ENCODE measurements at regions not wholly inside any gene's neighbourhood (a gene's known extent, or its start where the extent isn't known, plus 50 kb on each side); places are given as distances from the start of the nearest gene placed in this dataset.

DNA sequence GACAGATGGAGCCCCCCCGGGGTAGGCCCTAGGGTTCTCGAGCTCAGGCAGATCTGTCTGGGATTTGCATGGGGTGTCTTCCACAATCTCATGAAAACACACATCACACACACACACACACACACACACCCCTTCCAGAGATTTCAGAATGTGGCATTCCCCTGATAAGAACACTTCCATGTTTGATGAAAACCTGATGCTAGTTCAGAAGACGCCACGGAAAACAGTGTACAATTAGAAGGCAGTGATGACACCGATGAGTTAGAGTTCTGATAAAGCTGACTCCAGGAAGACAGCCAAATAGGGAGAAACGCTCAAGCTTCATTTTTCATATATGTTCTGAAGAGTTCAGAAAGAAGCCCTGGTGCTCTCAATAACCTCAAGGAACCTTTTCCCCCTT, 438.7 kb upstream of the JARID2 start (continued):
- TF ChIP-seq, protein P1, sequence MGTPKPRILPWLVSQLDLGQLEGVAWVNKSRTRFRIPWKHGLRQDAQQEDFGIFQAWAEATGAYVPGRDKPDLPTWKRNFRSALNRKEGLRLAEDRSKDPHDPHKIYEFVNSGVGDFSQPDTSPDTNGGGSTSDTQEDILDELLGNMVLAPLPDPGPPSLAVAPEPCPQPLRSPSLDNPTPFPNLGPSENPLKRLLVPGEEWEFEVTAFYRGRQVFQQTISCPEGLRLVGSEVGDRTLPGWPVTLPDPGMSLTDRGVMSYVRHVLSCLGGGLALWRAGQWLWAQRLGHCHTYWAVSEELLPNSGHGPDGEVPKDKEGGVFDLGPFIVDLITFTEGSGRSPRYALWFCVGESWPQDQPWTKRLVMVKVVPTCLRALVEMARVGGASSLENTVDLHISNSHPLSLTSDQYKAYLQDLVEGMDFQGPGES (IDR thresholded peaks at IDR 0.05; ENCODE audit: low read depth, low read length), result no peak
- TF ChIP-seq FOXJ3 (CRISPR knock-in tag; IDR thresholded peaks at IDR 0.05), result no peak

DNA sequence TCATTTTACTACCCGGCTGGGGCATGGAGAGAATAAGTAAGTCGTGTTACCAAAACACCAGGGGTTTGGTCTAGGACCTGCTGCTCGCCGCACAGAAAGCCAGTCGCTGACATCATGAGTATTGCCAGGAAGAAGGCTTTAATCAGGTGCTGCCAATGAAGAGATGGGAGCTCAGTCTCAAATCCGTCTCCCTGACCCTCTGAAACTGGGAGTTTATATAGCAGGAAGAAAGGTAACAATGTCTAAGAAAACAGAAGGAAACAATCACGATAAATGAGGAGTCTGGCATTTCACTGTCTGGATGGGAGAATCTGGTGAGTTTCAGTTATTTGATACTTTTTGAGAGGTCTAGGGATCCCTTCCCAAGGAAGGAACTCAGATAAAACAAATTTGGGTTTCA, 437.9 kb upstream of the JARID2 start:
- no peak overlapping the region for H3K4me2 ChIP-seq
- H3K27ac ChIP-seq (ENCODE audit: low read depth in 2 of 2, low read length in 1 of 2), result no peak overlapping the region
- H3K9ac ChIP-seq, result no peak overlapping the region
- H3K9me2 ChIP-seq, result no peaks in the 10 kb centered on the region
- TF ChIP-seq RXRA (IDR thresholded peaks at IDR 0.05; ENCODE audit: borderline replicate concordance, low read depth), result no peak
- TF ChIP-seq RFX5 (IDR thresholded peaks at IDR 0.05; ENCODE audit: low read length), result no peak
- no peak for TF ChIP-seq GATA2 (CRISPR knock-in tag; IDR thresholded peaks at IDR 0.05)
- TF ChIP-seq NRF1 (IDR thresholded peaks at IDR 0.05; ENCODE audit: low read depth, low read length), result no peak
- TF ChIP-seq, protein P2, sequence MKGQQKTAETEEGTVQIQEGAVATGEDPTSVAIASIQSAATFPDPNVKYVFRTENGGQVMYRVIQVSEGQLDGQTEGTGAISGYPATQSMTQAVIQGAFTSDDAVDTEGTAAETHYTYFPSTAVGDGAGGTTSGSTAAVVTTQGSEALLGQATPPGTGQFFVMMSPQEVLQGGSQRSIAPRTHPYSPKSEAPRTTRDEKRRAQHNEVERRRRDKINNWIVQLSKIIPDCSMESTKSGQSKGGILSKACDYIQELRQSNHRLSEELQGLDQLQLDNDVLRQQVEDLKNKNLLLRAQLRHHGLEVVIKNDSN (IDR thresholded peaks at IDR 0.05; ENCODE audit: borderline replicate concordance, low read depth), result no peak
- no peaks in the 10 kb centered on the region for H3F3A ChIP-seq (replicated peaks; ENCODE audit: insufficient read depth)
- no peaks in the 10 kb centered on the region for H4K20me1 ChIP-seq (ENCODE audit: insufficient read depth)
- H3K27me3 ChIP-seq (ENCODE audit: insufficient read depth), result no peaks in the 10 kb centered on the region
- H2AFZ ChIP-seq (ENCODE audit: low read depth), result no peak overlapping the region
- peaks cover 0 to 16% of the 10 kb centered on the region in 2 experiments; a peak in 1 of 4 replicates for H3K4me1 ChIP-seq (ENCODE audit: control insufficient read depth in 1 of 2, insufficient read depth in 2 of 2, low read depth in 1 of 2, low read length in 1 of 2)
- no peaks in the 10 kb centered on the region for H3K36me3 ChIP-seq (replicated peaks in 1 of 2; ENCODE audit: control insufficient read depth in 1 of 2, insufficient read depth in 2 of 2, low read length in 1 of 2)
- ChIA-PET POLR2A (no interaction called here), CTCF (no interaction called here)
- DNase-seq, result no peak
- H3K4me3 ChIP-seq (ENCODE audit: low read depth in 2 of 2, low read length in 1 of 2), result no peak overlapping the region
- 62% methylated on average over 7 of the region's 7 CpGs for WGBS (ENCODE audit: low lambda C conversion rate)
- no peaks in the 10 kb centered on the region for H3K79me2 ChIP-seq (ENCODE audit: insufficient read depth)
- H3K9me3 ChIP-seq, result no peaks in the 10 kb centered on the region

DNA sequence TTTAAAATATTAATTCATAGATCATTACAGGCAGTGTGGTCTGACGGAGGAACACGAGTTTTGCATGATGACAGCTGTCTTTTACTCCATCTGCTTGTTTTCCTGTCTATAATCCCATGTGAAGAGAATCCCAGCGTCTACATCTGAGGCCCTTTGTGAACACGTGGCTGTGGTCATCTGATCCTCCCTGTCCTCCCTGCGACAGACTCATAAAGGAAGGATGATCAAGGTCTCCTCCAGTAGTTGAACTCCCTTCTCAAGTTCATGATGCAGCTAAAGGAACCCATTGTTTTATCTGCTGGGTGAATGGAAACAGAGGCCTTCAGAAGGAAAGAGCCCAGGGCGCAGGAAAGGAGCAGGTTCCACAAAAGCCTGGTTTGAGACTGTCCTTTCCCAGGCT, 435.8 kb upstream of the JARID2 start:
- no peaks in the 10 kb centered on the region for H3K79me2 ChIP-seq (ENCODE audit: insufficient read depth)
- H3K36me3 ChIP-seq (replicated peaks in 1 of 2; ENCODE audit: control insufficient read depth in 1 of 2, insufficient read depth in 2 of 2, low read length in 1 of 2), result no peaks in the 10 kb centered on the region
- H3K4me1 ChIP-seq (ENCODE audit: control insufficient read depth in 1 of 2, insufficient read depth in 2 of 2, low read depth in 1 of 2, low read length in 1 of 2), result peaks cover 0 to 1% of the 10 kb centered on the region in 2 experiments; a peak in 1 of 4 replicates
- WGBS (ENCODE audit: low lambda C conversion rate), result 56% methylated on average over 6 of the region's 6 CpGs
- H3F3A ChIP-seq (replicated peaks; ENCODE audit: insufficient read depth), result no peaks in the 10 kb centered on the region
- no peak overlapping the region for H3K27ac ChIP-seq (ENCODE audit: low read depth in 2 of 2, low read length in 1 of 2)
- H3K4me2 ChIP-seq, result no peak overlapping the region
- POLR2A ChIA-PET, result no interaction called here
- H3K9ac ChIP-seq, result no peak overlapping the region
- no peaks in the 10 kb centered on the region for H3K27me3 ChIP-seq (ENCODE audit: insufficient read depth)
- no peak overlapping the region for H2AFZ ChIP-seq (ENCODE audit: low read depth)
- no peaks in the 10 kb centered on the region for H3K9me3 ChIP-seq
- no peak overlapping the region for H3K4me3 ChIP-seq (ENCODE audit: low read depth in 2 of 2, low read length in 1 of 2)
- DNase-seq, result no peak
- no peaks in the 10 kb centered on the region for H4K20me1 ChIP-seq (ENCODE audit: insufficient read depth)
- no peaks in the 10 kb centered on the region for H3K9me2 ChIP-seq
- CTCF ChIA-PET, result no interaction called here
- TF ChIP-seq RFX5 (IDR thresholded peaks at IDR 0.05; ENCODE audit: low read length) (no peak), GABPA (IDR thresholded peaks at IDR 0.05; ENCODE audit: low read depth) (no peak), SMC3 (IDR thresholded peaks at IDR 0.05; ENCODE audit: low read depth, low read length) (no peak), EZH2phosphoT487 (IDR thresholded peaks at IDR 0.05; ENCODE audit: borderline replicate concordance, low read depth) (no peak), RAD21 (IDR thresholded peaks at IDR 0.05; ENCODE audit: low read length) (no peak), MEF2A (IDR thresholded peaks at IDR 0.05; ENCODE audit: borderline replicate concordance, low read depth) (no peak), SIN3A (IDR thresholded peaks at IDR 0.05; ENCODE audit: borderline replicate concordance, low read depth, low read length) (no peak), POLR2AphosphoS5 (IDR thresholded peaks at IDR 0.05; ENCODE audit: low read depth, low read length) (no peak), EP300 (IDR thresholded peaks at IDR 0.05; ENCODE audit: borderline replicate concordance in 1 of 2, low read depth in 1 of 2, low read length in 1 of 2) (no peak), GATA2 (CRISPR knock-in tag; IDR thresholded peaks at IDR 0.05) (no peak), JUND (IDR thresholded peaks at IDR 0.05) (no peak), TEAD4 (IDR thresholded peaks at IDR 0.05; ENCODE audit: borderline replicate concordance, insufficient read depth) (no peak)
- TF ChIP-seq, protein P3, sequence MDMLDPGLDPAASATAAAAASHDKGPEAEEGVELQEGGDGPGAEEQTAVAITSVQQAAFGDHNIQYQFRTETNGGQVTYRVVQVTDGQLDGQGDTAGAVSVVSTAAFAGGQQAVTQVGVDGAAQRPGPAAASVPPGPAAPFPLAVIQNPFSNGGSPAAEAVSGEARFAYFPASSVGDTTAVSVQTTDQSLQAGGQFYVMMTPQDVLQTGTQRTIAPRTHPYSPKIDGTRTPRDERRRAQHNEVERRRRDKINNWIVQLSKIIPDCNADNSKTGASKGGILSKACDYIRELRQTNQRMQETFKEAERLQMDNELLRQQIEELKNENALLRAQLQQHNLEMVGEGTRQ (IDR thresholded peaks at IDR 0.05; ENCODE audit: borderline replicate concordance, low read depth, low read length), result no peak
- TF ChIP-seq, protein P4, sequence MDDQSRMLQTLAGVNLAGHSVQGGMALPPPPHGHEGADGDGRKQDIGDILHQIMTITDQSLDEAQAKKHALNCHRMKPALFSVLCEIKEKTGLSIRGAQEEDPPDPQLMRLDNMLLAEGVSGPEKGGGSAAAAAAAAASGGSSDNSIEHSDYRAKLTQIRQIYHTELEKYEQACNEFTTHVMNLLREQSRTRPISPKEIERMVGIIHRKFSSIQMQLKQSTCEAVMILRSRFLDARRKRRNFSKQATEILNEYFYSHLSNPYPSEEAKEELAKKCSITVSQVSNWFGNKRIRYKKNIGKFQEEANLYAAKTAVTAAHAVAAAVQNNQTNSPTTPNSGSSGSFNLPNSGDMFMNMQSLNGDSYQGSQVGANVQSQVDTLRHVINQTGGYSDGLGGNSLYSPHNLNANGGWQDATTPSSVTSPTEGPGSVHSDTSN (IDR thresholded peaks at IDR 0.05), result no peak
- TF ChIP-seq, protein P5, sequence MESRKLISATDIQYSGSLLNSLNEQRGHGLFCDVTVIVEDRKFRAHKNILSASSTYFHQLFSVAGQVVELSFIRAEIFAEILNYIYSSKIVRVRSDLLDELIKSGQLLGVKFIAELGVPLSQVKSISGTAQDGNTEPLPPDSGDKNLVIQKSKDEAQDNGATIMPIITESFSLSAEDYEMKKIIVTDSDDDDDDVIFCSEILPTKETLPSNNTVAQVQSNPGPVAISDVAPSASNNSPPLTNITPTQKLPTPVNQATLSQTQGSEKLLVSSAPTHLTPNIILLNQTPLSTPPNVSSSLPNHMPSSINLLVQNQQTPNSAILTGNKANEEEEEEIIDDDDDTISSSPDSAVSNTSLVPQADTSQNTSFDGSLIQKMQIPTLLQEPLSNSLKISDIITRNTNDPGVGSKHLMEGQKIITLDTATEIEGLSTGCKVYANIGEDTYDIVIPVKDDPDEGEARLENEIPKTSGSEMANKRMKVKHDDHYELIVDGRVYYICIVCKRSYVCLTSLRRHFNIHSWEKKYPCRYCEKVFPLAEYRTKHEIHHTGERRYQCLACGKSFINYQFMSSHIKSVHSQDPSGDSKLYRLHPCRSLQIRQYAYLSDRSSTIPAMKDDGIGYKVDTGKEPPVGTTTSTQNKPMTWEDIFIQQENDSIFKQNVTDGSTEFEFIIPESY (IDR thresholded peaks at IDR 0.05; ENCODE audit: borderline replicate concordance, low read depth), result no peak
- TF ChIP-seq, protein P1 (IDR thresholded peaks at IDR 0.05; ENCODE audit: low read depth, low read length), result no peak

Measured in SK-N-SH (cell line).